ENCODE measurements at regions not wholly inside any gene's neighbourhood (a gene's known extent, or its start where the extent isn't known, plus 50 kb on each side); places are given as distances from the start of the nearest gene placed in this dataset.

DNA sequence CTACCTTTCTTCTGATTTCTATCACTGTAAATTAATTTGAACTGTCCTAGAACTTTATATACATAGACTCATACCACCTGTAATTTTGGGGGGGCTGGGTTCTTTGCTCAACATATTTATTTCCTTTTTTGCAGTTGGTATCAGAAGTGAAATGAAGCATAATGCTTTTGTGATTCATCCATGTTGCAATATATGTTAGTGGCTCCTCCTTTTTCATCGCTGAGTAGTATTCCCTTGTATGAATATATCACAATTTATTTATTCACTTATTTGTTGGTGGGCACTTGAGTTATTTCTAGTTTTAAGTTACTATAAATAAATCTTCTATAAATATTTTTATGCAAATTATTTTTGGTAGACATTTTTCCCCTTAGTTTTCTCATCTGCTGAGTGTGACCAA is 336.4 kb downstream of the HS3ST3B1 start:
- 90 to 91% methylated on average over 1 of the region's 1 CpG for WGBS, 2 donors
- no peaks in the 10 kb centered on the region for H3K36me3 ChIP-seq
- DNase-seq: no peak
- no peak overlapping the region for H3K4me3 ChIP-seq
- intact Hi-C loops (cut with DNase I): no loop called here
- ATAC-seq: no peak
- no peaks in the 10 kb centered on the region for H3K4me1 ChIP-seq
- no peak for FAIRE-seq
- H3K27ac ChIP-seq: no peak overlapping the region
- H3K9me3 ChIP-seq: no peaks in the 10 kb centered on the region
- no peaks in the 10 kb centered on the region for H3K27me3 ChIP-seq
- TF ChIP-seq CTCF (IDR thresholded peaks at IDR 0.05): no peak

GRCh38 chr17:14630621-14631020 is 329.7 kb downstream of the HS3ST3B1 start:
- H3K27me3 ChIP-seq: no peaks in the 10 kb centered on the region
- intact Hi-C loops (cut with DNase I): no loop called here
- WGBS, 2 donors: 77 to 87% methylated on average over 4 of the region's 4 CpGs
- H3K4me1 ChIP-seq: no peaks in the 10 kb centered on the region
- no peak for FAIRE-seq
- H3K36me3 ChIP-seq: no peaks in the 10 kb centered on the region
- TF ChIP-seq CTCF (IDR thresholded peaks at IDR 0.05): no peak
- no peaks in the 10 kb centered on the region for H3K9me3 ChIP-seq
- H3K4me3 ChIP-seq: no peak overlapping the region
- H3K27ac ChIP-seq: no peak overlapping the region
- no peak for DNase-seq
- no peak for ATAC-seq

- ATAC-seq (no peak), DNase-seq (no peak), FAIRE-seq (no peak)
- 57 to 63% methylated on average over 3 of the region's 3 CpGs for WGBS, 2 donors
- H3K27ac ChIP-seq: no peak overlapping the region
- H3K4me3 ChIP-seq: no peak overlapping the region
- H3K9me3 ChIP-seq: no peaks in the 10 kb centered on the region
- H3K27me3 ChIP-seq: no peaks in the 10 kb centered on the region
- intact Hi-C loops (cut with DNase I): no loop called here
- TF ChIP-seq CTCF (IDR thresholded peaks at IDR 0.05): no peak
- H3K36me3 ChIP-seq: no peaks in the 10 kb centered on the region
- no peaks in the 10 kb centered on the region for H3K4me1 ChIP-seq
These were observed 329.2 kb downstream of the HS3ST3B1 start for GRCh38 chr17:14630046-14630445.

- H3K36me3 ChIP-seq: no peaks in the 10 kb centered on the region
- no peaks in the 10 kb centered on the region for H3K9me3 ChIP-seq
- intact Hi-C loops (cut with DNase I): no loop called here
- H3K27ac ChIP-seq: no peak overlapping the region
- FAIRE-seq: no peak
- H3K4me3 ChIP-seq: no peak overlapping the region
- WGBS, 2 donors: 68 to 70% methylated on average over 5 of the region's 5 CpGs
- H3K27me3 ChIP-seq: no peaks in the 10 kb centered on the region
- no peak for ATAC-seq
- no peaks in the 10 kb centered on the region for H3K4me1 ChIP-seq
- no peak for DNase-seq
- TF ChIP-seq CTCF (IDR thresholded peaks at IDR 0.05): no peak
These were observed 321.8 kb downstream of the HS3ST3B1 start for GRCh38 chr17:14622615-14623101.

DNA sequence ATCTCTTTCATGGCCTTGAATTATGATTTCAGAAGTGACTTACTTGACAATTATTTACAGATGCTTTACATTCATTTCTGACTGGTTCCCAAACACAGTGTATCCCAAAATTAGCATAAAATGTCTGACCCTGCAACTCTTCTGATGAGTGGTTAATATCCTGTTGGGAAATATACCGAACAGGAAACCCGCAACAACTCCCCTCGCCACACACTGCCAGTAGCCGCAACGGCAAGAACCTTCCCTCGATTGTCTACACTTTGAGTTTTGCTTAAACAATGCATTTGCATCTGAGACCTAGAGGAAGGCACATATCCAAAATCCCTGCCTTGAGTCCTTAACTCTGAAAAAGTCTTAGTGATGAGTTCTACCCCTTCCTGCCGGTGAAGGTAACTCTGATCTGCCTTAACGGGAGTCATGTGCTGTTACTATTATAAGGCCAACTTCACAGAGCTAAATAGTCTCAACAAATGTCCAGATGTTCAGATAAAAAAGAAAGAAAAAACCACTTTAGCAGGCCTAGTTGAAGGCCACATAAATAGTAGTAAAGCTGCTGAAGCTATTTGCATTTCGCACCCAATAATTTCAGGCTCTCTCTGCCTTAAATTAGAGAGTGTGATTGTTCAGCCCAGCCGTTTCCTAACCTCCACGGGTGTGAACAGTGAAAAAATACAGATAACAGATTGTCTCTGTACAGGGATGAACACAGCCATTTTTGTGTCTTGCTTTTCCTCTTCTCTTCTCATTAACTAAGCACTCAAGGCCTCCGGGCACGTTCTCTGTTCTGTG is 321.1 kb downstream of the HS3ST3B1 start:
- 78 to 83% methylated on average over 13 of the region's 13 CpGs for WGBS, 2 donors

More for the DNA sequence above, 321.1 kb downstream of the HS3ST3B1 start:
- FAIRE-seq (no peak), DNase-seq (no peak), ATAC-seq (no peak)
- Histone ChIP-seq H3K4me3 (no peak overlapping the region), H3K36me3 (no peaks in the 10 kb centered on the region), H3K27ac (no peak overlapping the region), H3K27me3 (no peaks in the 10 kb centered on the region), H3K4me1 (no peaks in the 10 kb centered on the region), H3K9me3 (no peaks in the 10 kb centered on the region)
- intact Hi-C loops (cut with DNase I): no loop called here
- TF ChIP-seq CTCF (IDR thresholded peaks at IDR 0.05): no peak
